ENCODE measurements at regions not wholly inside any gene's neighbourhood (a gene's known extent, or its start where the extent isn't known, plus 50 kb on each side); places are given as distances from the start of the nearest gene placed in this dataset.

DNA sequence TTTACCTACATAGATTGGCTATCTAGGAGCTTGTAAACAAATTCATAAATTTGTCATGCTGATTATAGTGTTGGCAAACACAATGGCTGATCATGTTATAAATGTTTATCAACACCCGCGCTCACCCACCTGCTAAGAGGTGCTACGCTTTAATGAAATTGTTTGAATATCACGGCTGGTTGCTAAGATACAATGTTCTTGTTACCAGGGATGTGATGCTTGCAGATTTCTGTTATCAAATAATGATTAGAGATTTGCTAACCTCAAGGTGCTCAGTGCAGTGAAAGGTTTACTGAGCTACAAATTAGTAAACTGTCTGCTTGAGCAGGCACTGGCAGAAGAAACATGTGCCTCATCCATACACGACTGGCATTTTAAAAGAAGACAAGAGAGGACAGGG lies 160.0 kb upstream of the ZEB2 start:
- H3K36me3 ChIP-seq (replicated peaks): no peaks in the 10 kb centered on the region
- no peak overlapping the region for H3K4me3 ChIP-seq (ENCODE audit: low read depth, low read length)
- DNase-seq: no peak
- in situ Hi-C loops (cut with HindIII; ENCODE audit: low pct_ligation_motif_present, low sequenced_read_pairs): no loop called here
- H3K27ac ChIP-seq: no peak overlapping the region
- no peaks in the 10 kb centered on the region for H3K27me3 ChIP-seq (replicated peaks)
- TF ChIP-seq, protein P1, sequence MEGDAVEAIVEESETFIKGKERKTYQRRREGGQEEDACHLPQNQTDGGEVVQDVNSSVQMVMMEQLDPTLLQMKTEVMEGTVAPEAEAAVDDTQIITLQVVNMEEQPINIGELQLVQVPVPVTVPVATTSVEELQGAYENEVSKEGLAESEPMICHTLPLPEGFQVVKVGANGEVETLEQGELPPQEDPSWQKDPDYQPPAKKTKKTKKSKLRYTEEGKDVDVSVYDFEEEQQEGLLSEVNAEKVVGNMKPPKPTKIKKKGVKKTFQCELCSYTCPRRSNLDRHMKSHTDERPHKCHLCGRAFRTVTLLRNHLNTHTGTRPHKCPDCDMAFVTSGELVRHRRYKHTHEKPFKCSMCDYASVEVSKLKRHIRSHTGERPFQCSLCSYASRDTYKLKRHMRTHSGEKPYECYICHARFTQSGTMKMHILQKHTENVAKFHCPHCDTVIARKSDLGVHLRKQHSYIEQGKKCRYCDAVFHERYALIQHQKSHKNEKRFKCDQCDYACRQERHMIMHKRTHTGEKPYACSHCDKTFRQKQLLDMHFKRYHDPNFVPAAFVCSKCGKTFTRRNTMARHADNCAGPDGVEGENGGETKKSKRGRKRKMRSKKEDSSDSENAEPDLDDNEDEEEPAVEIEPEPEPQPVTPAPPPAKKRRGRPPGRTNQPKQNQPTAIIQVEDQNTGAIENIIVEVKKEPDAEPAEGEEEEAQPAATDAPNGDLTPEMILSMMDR (IDR thresholded peaks at IDR 0.05; ENCODE audit: low read depth, low read length, missing control alignments): no peak

DNA sequence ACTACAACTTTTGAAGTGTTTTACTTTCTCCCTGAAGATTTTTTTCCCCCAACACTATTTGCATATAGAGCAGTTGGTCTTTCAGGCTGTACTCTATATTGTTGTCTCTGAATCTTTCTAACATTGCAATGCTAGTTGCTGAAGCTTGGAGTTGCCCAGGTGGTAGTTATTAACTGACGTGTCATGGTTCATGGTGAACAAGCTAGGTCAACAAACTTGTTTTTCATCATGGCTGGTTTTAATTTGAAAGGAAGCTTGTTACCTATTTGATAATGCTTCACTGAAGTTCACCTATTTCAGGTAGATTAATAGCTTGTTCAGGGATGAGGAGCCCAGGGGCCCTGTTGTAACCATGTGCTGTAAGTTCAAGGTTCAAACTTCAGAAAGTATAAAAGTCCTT lies 158.8 kb upstream of the ZEB2 start:
- in situ Hi-C loops (cut with HindIII; ENCODE audit: low pct_ligation_motif_present, low sequenced_read_pairs): no loop called here
- TF ChIP-seq, protein P1 (IDR thresholded peaks at IDR 0.05; ENCODE audit: low read depth, low read length, missing control alignments): no peak
- Histone ChIP-seq H3K27ac (no peak overlapping the region), H3K4me3 (ENCODE audit: low read depth, low read length) (no peak overlapping the region), H3K36me3 (replicated peaks) (no peaks in the 10 kb centered on the region), H3K27me3 (replicated peaks) (no peaks in the 10 kb centered on the region)
- no peak for DNase-seq

DNA sequence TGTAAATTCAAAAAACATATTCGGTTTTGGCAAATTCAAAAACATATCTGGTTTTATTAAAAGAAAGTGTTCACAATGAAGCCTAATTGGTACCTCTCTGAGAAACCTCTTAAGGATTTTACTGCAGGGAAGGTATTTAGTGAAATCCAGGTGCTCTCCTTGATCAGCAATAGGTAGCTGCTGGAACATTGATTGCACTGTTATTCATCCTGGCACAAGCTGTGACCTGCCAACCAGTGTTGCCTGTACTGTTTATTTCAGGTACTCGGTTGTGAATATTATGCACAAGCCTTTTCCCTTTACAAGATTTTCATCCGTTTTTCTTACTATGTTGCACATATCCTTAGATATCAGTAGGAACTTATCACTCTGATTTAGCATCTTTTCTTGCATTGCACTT lies 155.8 kb upstream of the ZEB2 start:
- no peak for DNase-seq
- TF ChIP-seq, protein P1 (IDR thresholded peaks at IDR 0.05; ENCODE audit: low read depth, low read length, missing control alignments): no peak
- Histone ChIP-seq H3K4me3 (ENCODE audit: low read depth, low read length) (no peak overlapping the region), H3K27me3 (replicated peaks) (no peaks in the 10 kb centered on the region), H3K36me3 (replicated peaks) (no peaks in the 10 kb centered on the region), H3K27ac (no peak overlapping the region)
- in situ Hi-C loops (cut with HindIII; ENCODE audit: low pct_ligation_motif_present, low sequenced_read_pairs): no loop called here

DNA sequence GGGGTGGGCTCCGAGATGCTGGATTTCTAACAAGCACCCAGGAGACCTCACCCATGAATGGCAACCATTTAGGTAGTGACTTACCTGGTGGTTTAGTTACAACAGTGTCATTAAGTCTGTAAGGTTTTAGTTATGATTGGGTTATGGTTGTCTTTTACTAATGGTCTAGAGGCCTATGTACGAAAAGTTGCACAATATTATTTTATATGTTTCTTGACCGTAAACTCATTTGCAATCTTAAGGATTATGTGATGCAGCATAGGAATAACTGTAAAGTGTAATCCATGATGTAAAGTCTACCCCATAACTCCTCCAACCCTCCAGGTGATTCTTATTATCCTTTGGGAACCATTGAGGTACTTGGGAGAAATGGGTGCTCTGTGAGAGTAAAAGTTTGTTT lies 155.4 kb upstream of the ZEB2 start:
- TF ChIP-seq, protein P1 (IDR thresholded peaks at IDR 0.05; ENCODE audit: low read depth, low read length, missing control alignments): no peak
- H3K27me3 ChIP-seq (replicated peaks): no peaks in the 10 kb centered on the region
- DNase-seq: no peak
- in situ Hi-C loops (cut with HindIII; ENCODE audit: low pct_ligation_motif_present, low sequenced_read_pairs): no loop called here
- H3K27ac ChIP-seq: no peak overlapping the region
- no peaks in the 10 kb centered on the region for H3K36me3 ChIP-seq (replicated peaks)
- no peak overlapping the region for H3K4me3 ChIP-seq (ENCODE audit: low read depth, low read length)

DNA sequence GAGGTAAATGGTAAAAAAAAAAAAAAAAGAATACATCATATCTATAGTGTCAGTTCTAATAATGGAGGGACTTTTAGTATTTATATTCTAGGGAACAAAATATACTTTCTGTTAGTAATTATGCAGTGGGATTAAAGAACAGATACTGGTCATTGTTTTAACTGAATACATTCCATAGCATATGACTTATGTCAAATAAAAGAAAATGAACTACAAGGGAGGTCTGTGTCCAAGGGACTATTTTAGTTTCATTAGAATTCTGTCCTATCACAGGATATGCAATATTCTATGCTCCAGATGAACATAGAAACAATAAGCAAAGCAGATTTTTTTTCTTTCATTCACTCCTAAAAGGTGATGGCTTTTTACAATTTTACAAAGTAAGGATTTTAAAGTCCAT lies 154.2 kb upstream of the ZEB2 start:
- in situ Hi-C loops (cut with HindIII; ENCODE audit: low pct_ligation_motif_present, low sequenced_read_pairs): no loop called here
- Histone ChIP-seq H3K27me3 (replicated peaks) (no peaks in the 10 kb centered on the region), H3K36me3 (replicated peaks) (no peaks in the 10 kb centered on the region), H3K4me3 (ENCODE audit: low read depth, low read length) (no peak overlapping the region), H3K27ac (no peak overlapping the region)
- TF ChIP-seq, protein P1 (IDR thresholded peaks at IDR 0.05; ENCODE audit: low read depth, low read length, missing control alignments): no peak
- no peak for DNase-seq

DNA sequence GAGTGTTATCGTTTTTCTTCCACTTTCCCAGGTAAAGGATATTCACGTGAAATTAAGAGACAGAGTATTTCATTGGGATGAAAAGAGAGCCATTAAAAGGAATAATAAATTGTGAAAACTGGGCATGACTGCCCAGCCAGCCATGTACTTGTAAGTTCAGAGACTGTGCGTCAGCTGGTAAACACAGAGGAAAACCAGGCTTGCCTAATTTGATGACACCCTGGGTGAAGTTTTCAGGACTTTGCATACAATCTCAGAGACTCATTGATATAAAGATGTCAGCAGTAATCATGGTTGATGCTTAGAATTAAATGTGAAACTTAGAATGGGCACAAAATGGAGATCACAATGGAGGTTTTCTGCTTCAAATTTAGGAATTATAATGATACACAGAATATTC lies 153.5 kb upstream of the ZEB2 start:
- Histone ChIP-seq H3K36me3 (replicated peaks) (no peaks in the 10 kb centered on the region), H3K27me3 (replicated peaks) (no peaks in the 10 kb centered on the region), H3K27ac (no peak overlapping the region), H3K4me3 (ENCODE audit: low read depth, low read length) (no peak overlapping the region)
- DNase-seq: no peak
- in situ Hi-C loops (cut with HindIII; ENCODE audit: low pct_ligation_motif_present, low sequenced_read_pairs): no loop called here
- TF ChIP-seq, protein P1 (IDR thresholded peaks at IDR 0.05; ENCODE audit: low read depth, low read length, missing control alignments): no peak
